Mesenchymal stem cell (in vitro differentiated cells and primary cell): ENCODE measurements at regions not wholly inside any gene's neighbourhood (a gene's known extent, or its start where the extent isn't known, plus 50 kb on each side); places are given as distances from the start of the nearest gene placed in this dataset.
"Not testable (repeated sequence)": the region's sequence is repeated elsewhere in the genome, so short reads cannot be mapped to it uniquely, and the experiment has no call there.

ENCODE experiments used
- DNase-seq: peaks from one replicate; pipeline ENCODE4 v3.0.0-alpha.2; 2013
- H2AFZ ChIP-seq: one replicate; pipeline ENCODE4 v1.6.1; 2013; ENCODE audit warnings: low read depth, mild to moderate bottlenecking, control low read depth, inconsistent platforms, low read length, moderate library complexity
- H2AK5ac ChIP-seq: 2 replicates; pipeline ENCODE4 v1.6.1; 2013; ENCODE audit warnings: low read length, moderate library complexity, mild to moderate bottlenecking, inconsistent platforms; ENCODE audit not compliant: severe bottlenecking
- H2BK120ac ChIP-seq: one replicate; pipeline ENCODE4 v1.6.1; 2013; ENCODE audit warnings: low read depth, mild to moderate bottlenecking, inconsistent platforms, low read length, moderate library complexity
- H2BK12ac ChIP-seq, 2 experiments: one replicate each; pipeline ENCODE4 v1.6.1; 2013; ENCODE audit warnings: inconsistent platforms in 2 of 2, low read length in 2 of 2, mild to moderate bottlenecking in 2 of 2, moderate library complexity in 2 of 2, control low read depth in 1 of 2
- H2BK15ac ChIP-seq: one replicate; pipeline ENCODE4 v1.6.1; 2013; ENCODE audit warnings: mild to moderate bottlenecking, low read depth, inconsistent platforms; ENCODE audit not compliant: poor library complexity, severe bottlenecking
- H2BK5ac ChIP-seq: 2 replicates; pipeline ENCODE4 v1.6.1; 2013; ENCODE audit warnings: low read depth, mild to moderate bottlenecking, low read length, control low read depth, inconsistent platforms; ENCODE audit not compliant: poor library complexity, severe bottlenecking
- H3K14ac ChIP-seq, 2 experiments: one replicate each; pipeline ENCODE4 v1.6.1; 2013; ENCODE audit warnings: inconsistent platforms in 2 of 2, low read length in 2 of 2, control low read depth in 1 of 2, mild to moderate bottlenecking in 1 of 2, moderate library complexity in 1 of 2
- H3K18ac ChIP-seq, 2 experiments: one replicate each; pipeline ENCODE4 v1.6.1; 2013; ENCODE audit warnings: inconsistent platforms in 2 of 2, low read length in 2 of 2, control low read depth in 1 of 2, low read depth in 1 of 2, mild to moderate bottlenecking in 1 of 2
- H3K23ac ChIP-seq, 2 experiments: one replicate each; pipeline ENCODE4 v1.6.1; 2013; ENCODE audit warnings: inconsistent platforms in 2 of 2, low read length in 2 of 2, mild to moderate bottlenecking in 2 of 2, moderate library complexity in 2 of 2, control low read depth in 1 of 2
- H3K27ac ChIP-seq: 2 replicates; pipeline ENCODE4 v1.5.1; 2013; ENCODE audit warnings: mild to moderate bottlenecking, moderate library complexity, low read length, control low read depth, inconsistent platforms; ENCODE audit not compliant: poor library complexity, severe bottlenecking
- H3K27me3 ChIP-seq, 2 experiments: 2 replicates each; pipeline versions ENCODE4 v1.6.1 to v1.7.0; 2013; ENCODE audit warnings: low read length in 2 of 2, mild to moderate bottlenecking in 2 of 2, moderate library complexity in 2 of 2, control low read depth in 1 of 2, inconsistent platforms in 1 of 2; ENCODE audit not compliant: control insufficient read depth in 1 of 2, insufficient read depth in 1 of 2
- H3K36me3 ChIP-seq, 2 experiments: 2 replicates each; pipeline versions ENCODE4 v1.6.1 to v1.7.0; 2013; ENCODE audit warnings: low read length in 2 of 2, control low read depth in 1 of 2, inconsistent platforms in 1 of 2, low read depth in 1 of 2, mild to moderate bottlenecking in 1 of 2; ENCODE audit not compliant: insufficient read depth in 2 of 2, control insufficient read depth in 1 of 2
- H3K4ac ChIP-seq, 2 experiments: one replicate each; pipeline ENCODE4 v1.6.1; 2013; ENCODE audit warnings: inconsistent platforms in 2 of 2, low read length in 2 of 2, mild to moderate bottlenecking in 2 of 2, moderate library complexity in 2 of 2, control low read depth in 1 of 2, low read depth in 1 of 2
- H3K4me1 ChIP-seq: 2 replicates; pipeline ENCODE4 v1.6.1; 2013; ENCODE audit warnings: low read depth, low read length, control low read depth; ENCODE audit not compliant: control insufficient read depth, insufficient read depth
- H3K4me2 ChIP-seq: 2 replicates; pipeline ENCODE4 v1.6.1; 2013; ENCODE audit warnings: low read length, mild to moderate bottlenecking, inconsistent platforms; ENCODE audit not compliant: poor library complexity, severe bottlenecking
- H3K4me3 ChIP-seq, 2 experiments: 2 replicates each; pipeline versions ENCODE4 v1.5.1 to v1.7.0; 2013; ENCODE audit warnings: low read length in 2 of 2, mild to moderate bottlenecking in 2 of 2, control low read depth in 1 of 2, low read depth in 1 of 2; ENCODE audit not compliant: insufficient read depth in 1 of 2
- H3K79me1 ChIP-seq: replicated peaks from 2 replicates; pipeline ENCODE4 v1.6.1; 2013; ENCODE audit warnings: mild to moderate bottlenecking, control low read depth, low read length, inconsistent platforms; ENCODE audit not compliant: poor library complexity, severe bottlenecking
- H3K9ac ChIP-seq: 2 replicates; pipeline ENCODE4 v1.7.0; 2013; ENCODE audit warnings: mild to moderate bottlenecking, low read length, moderate library complexity
- H3K9me3 ChIP-seq: 2 replicates; pipeline ENCODE4 v1.7.0; 2013; ENCODE audit warnings: mild to moderate bottlenecking, low read length; ENCODE audit not compliant: control insufficient read depth
- H4K8ac ChIP-seq: one replicate; pipeline ENCODE4 v1.6.1; 2013; ENCODE audit warnings: inconsistent platforms, mild to moderate bottlenecking, low read length, moderate library complexity
- H4K91ac ChIP-seq: one replicate; pipeline ENCODE4 v1.6.1; 2013; ENCODE audit warnings: mild to moderate bottlenecking, low read length, inconsistent platforms
- WGBS: methylation state at CpG from one replicate; pipeline ENCODE4 v1.1.7; 2013; ENCODE audit warnings: mixed read lengths; 5-methylcytosine and 5-hydroxymethylcytosine counted together

DNA sequence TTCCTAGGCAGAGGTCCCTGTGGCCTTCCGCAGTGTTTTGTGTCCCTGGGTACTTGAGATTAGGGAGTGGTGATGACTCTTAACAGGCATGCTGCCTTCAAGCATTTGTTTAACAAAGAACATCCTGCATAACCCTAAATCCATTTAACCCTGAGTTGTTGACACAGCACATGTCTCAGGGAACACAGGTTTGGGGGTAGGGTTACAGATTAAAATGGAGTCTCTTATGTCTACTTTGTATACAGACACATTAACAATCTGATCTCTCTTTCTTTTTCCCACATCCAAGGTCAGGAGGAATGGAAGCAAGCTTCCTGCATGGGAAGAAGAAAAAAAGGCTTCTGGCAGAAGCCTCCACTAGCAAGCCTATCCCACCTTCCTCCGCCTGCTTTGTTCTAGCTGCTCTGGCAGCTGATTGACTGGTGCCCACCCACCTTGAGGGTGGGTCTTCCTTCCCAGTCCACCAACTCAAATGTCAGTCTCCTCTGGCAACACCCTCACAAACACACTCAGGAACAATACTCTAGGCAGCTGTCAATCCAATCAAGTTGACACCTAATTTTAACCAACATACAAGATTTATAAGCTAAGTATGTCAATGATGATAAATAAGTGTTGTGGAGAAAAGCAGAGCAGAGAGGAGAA lies 176.5 kb upstream of the CCZ1B start:
- peaks cover 13% of the 10 kb centered on the region for H3K9me3 ChIP-seq
- no peaks in the 10 kb centered on the region for H3K79me1 ChIP-seq
- no peak overlapping the region for H3K27ac ChIP-seq
- no peak overlapping the region for H3K9ac ChIP-seq
- no peak overlapping the region for H3K18ac ChIP-seq
- no peak overlapping the region for H3K4ac ChIP-seq
- no peaks in the 10 kb centered on the region for H3K36me3 ChIP-seq
- no peak overlapping the region for H2AFZ ChIP-seq
- no peak for DNase-seq
- no peaks in the 10 kb centered on the region for H3K4me1 ChIP-seq
- H4K91ac ChIP-seq = no peak overlapping the region
- H4K8ac ChIP-seq = no peak overlapping the region
- no peak overlapping the region for H3K23ac ChIP-seq
- H2BK120ac ChIP-seq = no peak overlapping the region
- H3K27me3 ChIP-seq = peaks cover 0 to 6% of the 10 kb centered on the region in 2 experiments
- no peak overlapping the region for H2BK5ac ChIP-seq
- no peak overlapping the region for H3K4me2 ChIP-seq
- no peak overlapping the region for H3K14ac ChIP-seq
- WGBS = 80% methylated on average over 1 of the region's 2 CpGs
- no peak overlapping the region for H2AK5ac ChIP-seq
- no peak overlapping the region for H2BK15ac ChIP-seq
- H3K4me3 ChIP-seq = no peak overlapping the region
- H2BK12ac ChIP-seq = no peak overlapping the region

GRCh38 chr7:7005303-7005702 lies 177.0 kb upstream of the C1GALT1 start:
- Histone ChIP-seq H2BK12ac (no peak overlapping the region), H2AFZ (no peak overlapping the region), H2BK120ac (no peak overlapping the region), H3K27ac (no peak overlapping the region), H3K9ac (no peak overlapping the region), H3K36me3 (no peaks in the 10 kb centered on the region), H3K9me3 (peaks cover 5% of the 10 kb centered on the region), H3K27me3 (peaks cover 0 to 6% of the 10 kb centered on the region in 2 experiments), H2AK5ac (no peak overlapping the region), H2BK15ac (no peak overlapping the region), H4K91ac (no peak overlapping the region), H3K79me1 (no peaks in the 10 kb centered on the region), H2BK5ac (no peak overlapping the region), H3K18ac (no peak overlapping the region), H3K4me3 (no peak overlapping the region), H3K23ac (no peak overlapping the region), H3K4ac (no peak overlapping the region), H3K4me1 (no peaks in the 10 kb centered on the region), H3K14ac (no peak overlapping the region), H4K8ac (no peak overlapping the region), H3K4me2 (no peak overlapping the region)
- DNase-seq = no peak
- 57% methylated on average over 4 of the region's 4 CpGs for WGBS

DNA sequence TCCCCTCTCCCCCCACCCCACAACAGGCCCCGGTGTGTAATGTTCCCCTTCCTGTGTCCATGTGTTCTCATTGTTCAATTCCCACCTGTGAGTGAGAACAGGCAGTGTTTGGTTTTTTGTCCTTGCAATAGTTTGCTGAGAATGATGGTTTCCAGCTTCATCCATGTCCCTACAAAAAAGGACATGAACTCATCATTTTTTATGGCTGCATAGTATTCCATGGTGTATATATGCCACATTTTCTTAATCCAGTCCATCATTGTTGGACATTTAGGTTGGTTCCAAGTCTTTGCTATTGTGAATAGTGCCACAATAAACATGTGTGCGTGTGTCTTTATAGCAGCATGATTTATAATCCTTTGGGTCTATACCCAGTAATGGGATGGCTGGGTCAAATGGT lies 176.4 kb upstream of the C1GALT1 start:
- H3K9ac ChIP-seq, H4K91ac ChIP-seq, H3K4me3 ChIP-seq, H2BK12ac ChIP-seq, H3K27ac ChIP-seq, H2AFZ ChIP-seq, H3K18ac ChIP-seq, H3K4me2 ChIP-seq, H3K27me3 ChIP-seq, H3K23ac ChIP-seq, H2AK5ac ChIP-seq, H3K79me1 ChIP-seq, H4K8ac ChIP-seq, DNase-seq, H2BK15ac ChIP-seq, H3K14ac ChIP-seq, H2BK5ac ChIP-seq, H3K4me1 ChIP-seq, H3K36me3 ChIP-seq, H3K4ac ChIP-seq, H3K9me3 ChIP-seq, H2BK120ac ChIP-seq: not testable (repeated sequence)
- WGBS = no CpG with 5 or more reads among the region's 2 CpGs

GRCh38 chr7:7011241-7011640 lies 171.1 kb upstream of the C1GALT1 start:
- not testable (repeated sequence) for H3K36me3 ChIP-seq, H3K4me3 ChIP-seq, H3K4ac ChIP-seq, H2BK15ac ChIP-seq, H3K27me3 ChIP-seq, H3K14ac ChIP-seq, H2BK5ac ChIP-seq, H3K9ac ChIP-seq, H2AFZ ChIP-seq, H3K18ac ChIP-seq, H2BK120ac ChIP-seq, H3K79me1 ChIP-seq, H3K9me3 ChIP-seq, H3K4me2 ChIP-seq, H3K23ac ChIP-seq, H4K91ac ChIP-seq, H4K8ac ChIP-seq, H3K4me1 ChIP-seq, DNase-seq, H2BK12ac ChIP-seq, H3K27ac ChIP-seq, H2AK5ac ChIP-seq
- 74% methylated on average over 8 of the region's 8 CpGs for WGBS
